HCT116 (cell line): ENCODE measurements at regions not wholly inside any gene's neighbourhood (a gene's known extent, or its start where the extent isn't known, plus 50 kb on each side); places are given as distances from the start of the nearest gene placed in this dataset.

Experiments
- ATAC-seq: fragments of 200-7000 bp; cut with Tn5 transposase; 2 replicates; pipeline ENCODE4 v1.9.1; 2020; ENCODE audit warnings: mild to moderate bottlenecking, moderate library complexity
- BruUV-seq: library from RNA; stranded (reverse); fragments of 400-500 nt; replicated peaks from 2 replicates; lab custom pipeline; 2021; lab: Mats Ljungman, UMichigan
- CTCF ChIA-PET: fragments of 300-600 bp; sonication (Branson Sonifier 250); formaldehyde crosslinking; loops from one replicate; lab custom pipeline; 2021; ENCODE audit warnings: antibody characterized with exemption; lab: Charles Lee
- POLR2A ChIA-PET: fragments of 300-600, 350-600 bp; sonication (Branson Sonifier 250); formaldehyde crosslinking; loops from one replicate; lab custom pipeline; 2021; ENCODE audit warnings: antibody characterized with exemption; lab: Charles Lee
- RAD21 ChIA-PET, 2 experiments: fragments of 300-600 bp; sonication (Branson Sonifier 250); formaldehyde crosslinking; loops; one replicate each; lab custom pipeline; 2023; ENCODE audit warnings: low total read pairs in 2 of 2; ENCODE audit not compliant: uncharacterized antibody in 2 of 2, unreplicated experiment in 2 of 2, low non-redundant PET in 1 of 2; lab: Charles Lee
- DNase-seq: peaks from one replicate; pipeline ENCODE4 v3.0.0-alpha.2; 2010; ENCODE audit warnings: low read depth, low spot score
- H2AFZ ChIP-seq: fragments of 200-600 bp; shearing (Covaris generic), sonication (generic); 2 replicates; pipeline ENCODE4 v1.6.1; 2017; ENCODE audit warnings: low read depth, mixed run types, mixed read lengths, antibody characterized with exemption, low read length; ENCODE audit not compliant: poor library complexity, severe bottlenecking
- H3K27ac ChIP-seq: 2 replicates; pipeline ENCODE4 v1.5.1; 2012; ENCODE audit warnings: low read depth, low read length
- H3K27me3 ChIP-seq: fragments of 200-600 bp; sonication (generic); 2 replicates; pipeline ENCODE4 v1.6.1; 2016; ENCODE audit warnings: mixed run types, low read length, mixed read lengths; ENCODE audit not compliant: insufficient read depth
- H3K36me3 ChIP-seq, 2 experiments: fragments of 200-500 bp in 1 of 2; fragments of 200-600 bp in 1 of 2; sonication (Bioruptor generic) in 1 of 2; sonication (generic) in 1 of 2; 2 replicates each; pipeline versions ENCODE4 v1.5.1 to v1.6.1; 2014 to 2016; ENCODE audit warnings: low read length in 2 of 2, inconsistent platforms in 1 of 2, mixed read lengths in 1 of 2, mixed run types in 1 of 2; ENCODE audit not compliant: insufficient read depth in 2 of 2, control insufficient read depth in 1 of 2
- H3K4me1 ChIP-seq, 2 experiments: fragments of 200-600 bp in 1 of 2; sonication (generic) in 1 of 2; 2 replicates each; pipeline versions ENCODE4 v1.5.1 to v1.6.1; 2012 to 2017; ENCODE audit warnings: low read length in 2 of 2, inconsistent platforms in 1 of 2, mild to moderate bottlenecking in 1 of 2, mixed read lengths in 1 of 2, mixed run types in 1 of 2, moderate library complexity in 1 of 2; ENCODE audit not compliant: insufficient read depth in 2 of 2, control insufficient read depth in 1 of 2
- H3K4me2 ChIP-seq: fragments of 200-600 bp; sonication (generic); 2 replicates; pipeline ENCODE4 v1.6.1; 2017; ENCODE audit warnings: mixed run types, low read length, mixed read lengths
- H3K4me3 ChIP-seq, 2 experiments: fragments of 200-600 bp in 1 of 2; sonication (generic) in 1 of 2; replicated peaks in 1 of 2; 2 replicates each; pipeline ENCODE4 v1.5.1; 2011 to 2016; ENCODE audit warnings: low read length in 2 of 2, control low read depth in 1 of 2, low read depth in 1 of 2, mild to moderate bottlenecking in 1 of 2, mixed read lengths in 1 of 2, mixed run types in 1 of 2
- H3K79me2 ChIP-seq: fragments of 200-600 bp; sonication (generic); 2 replicates; pipeline ENCODE4 v1.6.1; 2017; ENCODE audit warnings: mild to moderate bottlenecking, mixed run types, low read length, moderate library complexity, mixed read lengths; ENCODE audit not compliant: insufficient read depth
- H3K9ac ChIP-seq: fragments of 200-600 bp; sonication (generic); 2 replicates; pipeline ENCODE4 v1.6.1; 2016; ENCODE audit warnings: low read length, mixed read lengths
- H3K9me2 ChIP-seq: fragments of 200-600 bp; sonication (generic), shearing (Covaris generic); 2 replicates; pipeline ENCODE4 v1.6.1; 2017; ENCODE audit warnings: mixed run types, mild to moderate bottlenecking, moderate library complexity; ENCODE audit not compliant: insufficient read depth
- H3K9me3 ChIP-seq, 2 experiments: fragments of 200-500 bp in 1 of 2; fragments of 200-600 bp in 1 of 2; sonication (Bioruptor generic) in 1 of 2; sonication (generic) in 1 of 2; 2 replicates each; pipeline ENCODE4 v1.6.1; 2014 to 2017; ENCODE audit warnings: low read length in 2 of 2, mixed read lengths in 2 of 2, inconsistent platforms in 1 of 2, low read depth in 1 of 2, mild to moderate bottlenecking in 1 of 2, mixed run types in 1 of 2, moderate library complexity in 1 of 2; ENCODE audit not compliant: control insufficient read depth in 1 of 2, insufficient read depth in 1 of 2
- H4K20me1 ChIP-seq: fragments of 200-600 bp; sonication (generic), shearing (Covaris generic); 2 replicates; pipeline ENCODE4 v1.6.1; 2017; ENCODE audit warnings: mixed run types, mild to moderate bottlenecking, moderate library complexity; ENCODE audit not compliant: insufficient read depth
- ATF3 ChIP-seq: IDR thresholded peaks from 2 replicates; pipeline ENCODE4 v1.6.1; 2012
- CBX3 ChIP-seq: IDR thresholded peaks from 2 replicates; pipeline ENCODE4 v1.6.1; 2012; ENCODE audit warnings: low read depth
- CEBPB ChIP-seq: IDR thresholded peaks from 2 replicates; pipeline ENCODE4 v1.6.1; 2012; ENCODE audit warnings: low read depth
- ELF1 ChIP-seq: IDR thresholded peaks from 2 replicates; pipeline ENCODE4 v1.6.1; 2012; ENCODE audit warnings: low read depth, borderline replicate concordance
- EZH2phosphoT487 ChIP-seq: fragments of 200-600 bp; IDR thresholded peaks from 2 replicates; pipeline ENCODE4 v1.6.1; 2018; ENCODE audit warnings: antibody characterized with exemption, borderline replicate concordance
- FOSL1 ChIP-seq: IDR thresholded peaks from 2 replicates; pipeline ENCODE4 v1.6.1; 2012; ENCODE audit warnings: low read depth
- JUND ChIP-seq: IDR thresholded peaks from 2 replicates; pipeline ENCODE4 v1.6.1; 2012
- MAX ChIP-seq: IDR thresholded peaks from 2 replicates; pipeline ENCODE4 v1.6.1; 2012
- POLR2A ChIP-seq: IDR thresholded peaks from 2 replicates; pipeline ENCODE4 v1.7.0; 2011; ENCODE audit warnings: borderline replicate concordance; ENCODE audit not compliant: insufficient read depth, insufficient read length; ENCODE audit errors: extremely low read depth
- REST ChIP-seq: IDR thresholded peaks from 2 replicates; pipeline ENCODE4 v1.6.1; 2012; ENCODE audit warnings: low read depth
- SIN3A ChIP-seq: IDR thresholded peaks from 2 replicates; pipeline ENCODE4 v1.6.1; 2012; ENCODE audit warnings: low read depth
- SP1 ChIP-seq: IDR thresholded peaks from 2 replicates; pipeline ENCODE4 v1.6.1; 2012; ENCODE audit warnings: low read depth
- SRF ChIP-seq: IDR thresholded peaks from 2 replicates; pipeline ENCODE4 v1.6.1; 2012; ENCODE audit warnings: low read depth
- TCF7L2 ChIP-seq: IDR thresholded peaks from 2 replicates; pipeline ENCODE4 v1.7.0; 2011; ENCODE audit warnings: borderline replicate concordance, inconsistent platforms; ENCODE audit not compliant: insufficient read depth, insufficient read length; ENCODE audit errors: extremely low read depth
- YY1 ChIP-seq: IDR thresholded peaks from 2 replicates; pipeline ENCODE4 v1.6.1; 2011; ENCODE audit warnings: low read length, low read depth, moderate library complexity, mild to moderate bottlenecking; ENCODE audit not compliant: insufficient replicate concordance; ENCODE audit errors: extremely low read depth
- ZFX ChIP-seq: fragments of 450-650 bp; IDR thresholded peaks from 2 replicates; pipeline ENCODE4 v1.6.1; 2017
- intact Hi-C: fragments of 100-400 bp; cut with micrococcal nuclease; formaldehyde crosslinking; loops from 2 replicates; pipeline ENCODE4 v1.10.0; 2022

- H3K36me3 ChIP-seq, result no peaks in the 10 kb centered on the region
- no TSS peak for BruUV-seq
- TF ChIP-seq ELF1 (no peak), JUND (no peak), FOSL1 (no peak), CEBPB (no peak), MAX (no peak), CBX3 (no peak), SP1 (no peak), POLR2A (no peak), SRF (no peak), ATF3 (no peak)
- H3K9ac ChIP-seq, result no peak overlapping the region
- peaks cover 89% of the 10 kb centered on the region for H3K79me2 ChIP-seq
- no peaks in the 10 kb centered on the region for H3K4me1 ChIP-seq
- DNase-seq (no peak), ATAC-seq (no peak)
- H3K4me3 ChIP-seq, result no peak overlapping the region
- H4K20me1 ChIP-seq, result peaks cover 8% of the 10 kb centered on the region; the same call in 1 of the 2 replicates
- H3K9me3 ChIP-seq, result no peaks in the 10 kb centered on the region
- ChIA-PET RAD21 (no interaction called here), POLR2A (no interaction called here), CTCF (no interaction called here)
- H3K27me3 ChIP-seq, result no peaks in the 10 kb centered on the region
- no peak overlapping the region for H3K27ac ChIP-seq
- no peaks in the 10 kb centered on the region for H3K9me2 ChIP-seq
- H3K4me2 ChIP-seq, result no peak overlapping the region
- H2AFZ ChIP-seq, result no peak overlapping the region
- intact Hi-C loops, result no loop called here
Observed at GRCh38 chr9:110066929-110067716, 140.8 kb downstream of the C9orf152 start.

- Histone ChIP-seq H3K9ac (no peak overlapping the region), H3K79me2 (peaks cover 89% of the 10 kb centered on the region), H3K9me2 (no peaks in the 10 kb centered on the region), H3K27ac (no peak overlapping the region), H3K4me2 (no peak overlapping the region), H3K27me3 (no peaks in the 10 kb centered on the region), H3K36me3 (no peaks in the 10 kb centered on the region), H3K4me1 (no peaks in the 10 kb centered on the region), H3K9me3 (no peaks in the 10 kb centered on the region), H2AFZ (no peak overlapping the region), H3K4me3 (no peak overlapping the region), H4K20me1 (peaks cover 8% of the 10 kb centered on the region; the same call in 1 of the 2 replicates)
- no TSS peak for BruUV-seq
- intact Hi-C loops, result no loop called here
- DNase-seq (no peak), ATAC-seq (no peak)
- RAD21 ChIA-PET, result no interaction called here
- CTCF ChIA-PET, result no interaction called here
- POLR2A ChIA-PET, result no interaction called here
- TF ChIP-seq ZFX (no peak), EZH2phosphoT487 (no peak), CEBPB (no peak), REST (no peak), YY1 (no peak), FOSL1 (no peak), ELF1 (no peak), SIN3A (no peak), TCF7L2 (no peak), POLR2A (no peak)
Observed at GRCh38 chr9:110068212-110068611, 139.7 kb downstream of the C9orf152 start.
